ENCODE measurements at regions not wholly inside any gene's neighbourhood (a gene's known extent, or its start where the extent isn't known, plus 50 kb on each side); places are given as distances from the start of the nearest gene placed in this dataset.

DNA sequence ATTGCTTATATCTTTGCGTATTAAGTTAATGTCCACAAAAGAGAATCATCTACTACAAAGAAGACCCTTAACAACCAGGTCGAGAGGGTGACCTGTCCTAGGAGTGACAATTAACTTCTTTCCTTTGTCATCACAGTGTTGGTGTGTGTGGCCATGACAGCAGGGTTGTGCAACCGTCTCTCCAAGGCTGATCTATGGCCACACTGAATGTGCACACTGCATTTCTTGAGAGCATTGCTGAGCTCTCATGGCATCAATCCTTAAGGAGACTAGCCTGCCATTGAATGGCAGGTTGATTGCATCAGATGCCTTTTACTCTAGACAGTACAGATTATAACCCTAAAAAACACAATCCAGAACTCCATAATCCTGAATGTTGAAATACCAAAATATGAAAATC lies 86.5 kb upstream of the OLFM3 start:
- intact Hi-C loops (cut with DNase I; ENCODE audit: low total_unique reads) = no loop called here
- Histone ChIP-seq H3K4me3 (no peak overlapping the region), H3K27ac (no peak overlapping the region), H3K27me3 (no peaks in the 10 kb centered on the region), H3K36me3 (no peaks in the 10 kb centered on the region), H3K9me3 (peaks cover 0 to 9% of the 10 kb centered on the region in 2 donors), H3K4me1 (no peaks in the 10 kb centered on the region)
- DNase-seq (ENCODE audit: low spot score in 2 of 2) = no peak
- no peak for TF ChIP-seq POLR2AphosphoS5 (IDR thresholded peaks at IDR 0.05)
- no peak for TF ChIP-seq POLR2A (IDR thresholded peaks at IDR 0.05)
- TF ChIP-seq, protein P1, sequence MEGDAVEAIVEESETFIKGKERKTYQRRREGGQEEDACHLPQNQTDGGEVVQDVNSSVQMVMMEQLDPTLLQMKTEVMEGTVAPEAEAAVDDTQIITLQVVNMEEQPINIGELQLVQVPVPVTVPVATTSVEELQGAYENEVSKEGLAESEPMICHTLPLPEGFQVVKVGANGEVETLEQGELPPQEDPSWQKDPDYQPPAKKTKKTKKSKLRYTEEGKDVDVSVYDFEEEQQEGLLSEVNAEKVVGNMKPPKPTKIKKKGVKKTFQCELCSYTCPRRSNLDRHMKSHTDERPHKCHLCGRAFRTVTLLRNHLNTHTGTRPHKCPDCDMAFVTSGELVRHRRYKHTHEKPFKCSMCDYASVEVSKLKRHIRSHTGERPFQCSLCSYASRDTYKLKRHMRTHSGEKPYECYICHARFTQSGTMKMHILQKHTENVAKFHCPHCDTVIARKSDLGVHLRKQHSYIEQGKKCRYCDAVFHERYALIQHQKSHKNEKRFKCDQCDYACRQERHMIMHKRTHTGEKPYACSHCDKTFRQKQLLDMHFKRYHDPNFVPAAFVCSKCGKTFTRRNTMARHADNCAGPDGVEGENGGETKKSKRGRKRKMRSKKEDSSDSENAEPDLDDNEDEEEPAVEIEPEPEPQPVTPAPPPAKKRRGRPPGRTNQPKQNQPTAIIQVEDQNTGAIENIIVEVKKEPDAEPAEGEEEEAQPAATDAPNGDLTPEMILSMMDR (IDR thresholded peaks at IDR 0.05) = no peak

DNA sequence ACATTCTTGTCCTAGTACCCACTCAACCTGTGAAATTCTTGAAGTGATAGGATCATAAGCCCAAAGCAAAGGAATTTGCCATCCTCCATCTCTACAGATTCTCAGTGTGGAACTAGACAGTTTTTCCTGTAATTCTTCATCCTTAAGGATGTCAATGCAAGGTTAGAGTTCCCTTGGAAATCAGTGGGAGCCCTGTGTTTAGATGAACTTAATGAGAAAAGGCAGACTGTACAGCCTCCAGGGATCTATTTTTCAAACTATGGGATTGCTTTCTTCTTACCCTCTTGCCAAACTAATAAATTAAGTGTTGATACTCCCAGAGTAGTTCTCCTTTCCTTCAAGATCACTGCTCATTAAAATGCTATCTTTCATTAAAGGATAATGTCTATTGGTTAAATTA lies 78.1 kb upstream of the OLFM3 start:
- intact Hi-C loops (cut with DNase I; ENCODE audit: low total_unique reads) = no loop called here

DNA sequence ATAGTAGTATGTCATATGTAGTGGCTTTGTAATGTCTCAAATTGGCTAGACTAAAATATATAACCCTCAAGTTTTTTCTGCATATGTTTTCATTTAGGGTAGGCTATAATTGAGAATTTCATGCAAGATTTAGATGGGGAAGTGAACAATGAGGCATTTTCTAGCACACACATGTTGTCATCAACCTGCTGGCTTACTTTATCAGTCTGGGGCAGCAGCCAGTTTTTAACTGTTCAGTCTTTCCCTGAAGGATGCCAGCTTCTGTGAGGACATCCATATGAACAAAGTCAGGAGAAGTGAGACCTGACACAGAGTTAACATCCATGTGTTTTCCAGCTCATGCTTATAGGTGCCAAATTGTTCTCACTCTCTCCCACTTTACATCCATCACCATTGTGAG lies 74.7 kb upstream of the OLFM3 start:
- Histone ChIP-seq H3K27me3 (no peaks in the 10 kb centered on the region), H3K36me3 (no peaks in the 10 kb centered on the region), H3K27ac (no peak overlapping the region), H3K9me3 (no peaks in the 10 kb centered on the region), H3K4me3 (no peak overlapping the region), H3K4me1 (no peaks in the 10 kb centered on the region)
- intact Hi-C loops (cut with DNase I; ENCODE audit: low total_unique reads) = no loop called here
- no peak for DNase-seq (ENCODE audit: low spot score in 2 of 2)
- TF ChIP-seq POLR2A (IDR thresholded peaks at IDR 0.05) = no peak

More for the DNA sequence above, 78.1 kb upstream of the OLFM3 start:
- Histone ChIP-seq H3K4me3 (no peak overlapping the region), H3K27me3 (no peaks in the 10 kb centered on the region), H3K4me1 (no peaks in the 10 kb centered on the region), H3K9me3 (no peaks in the 10 kb centered on the region), H3K36me3 (no peaks in the 10 kb centered on the region), H3K27ac (no peak overlapping the region)
- TF ChIP-seq POLR2A (IDR thresholded peaks at IDR 0.05) (no peak), POLR2AphosphoS5 (IDR thresholded peaks at IDR 0.05) (no peak)
- TF ChIP-seq, protein P1 (IDR thresholded peaks at IDR 0.05) = no peak
- DNase-seq (ENCODE audit: low spot score in 2 of 2) = no peak

DNA sequence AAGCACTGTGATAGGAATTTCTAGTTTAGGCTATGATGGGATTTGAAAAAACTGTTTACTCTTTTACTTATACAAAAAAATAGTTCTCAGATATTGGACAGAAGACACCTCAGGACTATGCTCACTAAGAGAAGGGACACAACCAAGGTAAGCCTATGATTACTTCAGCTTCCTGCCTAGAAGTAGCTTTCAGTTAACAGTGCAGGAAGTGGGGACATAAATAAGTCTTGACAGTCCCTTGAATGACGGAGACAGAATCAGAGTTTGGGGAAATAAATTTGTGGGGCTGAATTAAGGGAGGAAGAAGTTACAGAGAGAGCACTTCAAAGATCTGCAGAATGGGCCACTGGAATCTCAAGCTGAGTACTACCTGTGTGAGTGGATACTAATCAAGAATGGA lies 53.8 kb upstream of the OLFM3 start:
- Histone ChIP-seq H3K27ac (no peak overlapping the region), H3K4me3 (no peak overlapping the region), H3K9me3 (no peaks in the 10 kb centered on the region), H3K36me3 (no peaks in the 10 kb centered on the region), H3K4me1 (no peaks in the 10 kb centered on the region), H3K27me3 (no peaks in the 10 kb centered on the region)
- intact Hi-C loops (cut with DNase I; ENCODE audit: low total_unique reads) = no loop called here
- no peak for TF ChIP-seq POLR2AphosphoS5 (IDR thresholded peaks at IDR 0.05)
- TF ChIP-seq, protein P1 (IDR thresholded peaks at IDR 0.05) = no peak
- no peak for TF ChIP-seq POLR2A (IDR thresholded peaks at IDR 0.05)
- no peak for DNase-seq (ENCODE audit: low spot score in 2 of 2)

DNA sequence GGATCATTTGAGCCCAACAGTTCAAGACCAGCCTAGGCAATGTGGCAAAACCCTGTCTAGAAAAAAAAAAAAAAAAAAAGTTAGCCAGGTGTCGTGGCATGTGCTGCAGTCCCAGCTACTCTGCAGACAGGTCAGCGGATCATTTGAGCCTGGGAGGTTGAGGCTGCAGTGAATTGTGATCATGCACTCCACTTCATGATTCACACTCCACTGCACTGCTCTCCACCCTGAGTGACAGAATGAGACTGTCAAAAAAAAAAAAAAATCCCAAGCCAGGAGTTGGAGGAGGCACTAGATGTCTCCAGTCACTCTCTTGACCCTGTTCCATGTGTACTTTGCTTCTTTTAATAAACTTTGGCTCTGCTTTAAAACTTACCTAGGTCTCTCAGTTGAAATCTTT lies 51.0 kb upstream of the OLFM3 start:
- no peak for DNase-seq (ENCODE audit: low spot score in 2 of 2)
- TF ChIP-seq POLR2A (IDR thresholded peaks at IDR 0.05) = no peak
- Histone ChIP-seq H3K36me3 (no peaks in the 10 kb centered on the region), H3K4me1 (no peaks in the 10 kb centered on the region), H3K27me3 (no peaks in the 10 kb centered on the region), H3K4me3 (no peak overlapping the region), H3K9me3 (no peaks in the 10 kb centered on the region), H3K27ac (no peak overlapping the region)
- intact Hi-C loops (cut with DNase I; ENCODE audit: low total_unique reads) = no loop called here

Data from breast epithelium (tissue), 4 donors.